Omental fat pad (tissue), 3 donors: ENCODE measurements at regions not wholly inside any gene's neighbourhood (a gene's known extent, or its start where the extent isn't known, plus 50 kb on each side); places are given as distances from the start of the nearest gene placed in this dataset.

Experiments used
- ATAC-seq: fragments of 150-250 bp; one replicate; pipeline ENCODE4 v1.9.1; 2016; ENCODE audit warnings: mild to moderate bottlenecking, moderate library complexity; ENCODE audit not compliant: low FRiP score
- DNase-seq: peaks from one replicate; pipeline ENCODE4 v3.0.0-alpha.2; 2019; ENCODE audit warnings: low spot score
- CTCF ChIP-seq, 3 donors: fragments of 450-650 bp; IDR thresholded peaks; one replicate each; pipeline ENCODE4 v1.5.1; 2016 to 2017; ENCODE audit warnings: antibody characterized with exemption in 3 of 3, mild to moderate bottlenecking in 3 of 3, moderate library complexity in 2 of 3

GRCh38 chr2:129730979-129731378 lies 248.5 kb upstream of the RAB6C start:
- no peak for DNase-seq
- TF ChIP-seq CTCF (IDR thresholded peaks at IDR 0.05) = no peak
- ATAC-seq = no peak

GRCh38 chr2:129731907-129732629 lies 247.4 kb upstream of the RAB6C start:
- no peak for ATAC-seq

GRCh38 chr2:129732630-129733026 lies 246.8 kb upstream of the RAB6C start:
- TF ChIP-seq CTCF (IDR thresholded peaks at IDR 0.05) = no peak
- DNase-seq = no peak

More at GRCh38 chr2:129731907-129732629, 247.4 kb upstream of the RAB6C start:
- DNase-seq = no peak
- no peak for TF ChIP-seq CTCF (IDR thresholded peaks at IDR 0.05)

GRCh38 chr2:129733041-129733440 lies 246.4 kb upstream of the RAB6C start:
- TF ChIP-seq CTCF (IDR thresholded peaks at IDR 0.05) = no peak
- no peak for ATAC-seq

More at GRCh38 chr2:129732630-129733026, 246.8 kb upstream of the RAB6C start:
- ATAC-seq = no peak

GRCh38 chr2:129733579-129733978 lies 245.9 kb upstream of the RAB6C start:
- no peak for DNase-seq
- no peak for TF ChIP-seq CTCF (IDR thresholded peaks at IDR 0.05)

More at GRCh38 chr2:129733041-129733440, 246.4 kb upstream of the RAB6C start:
- no peak for DNase-seq

GRCh38 chr2:129734343-129735034 lies 245.0 kb upstream of the RAB6C start:
- no peak for ATAC-seq
- no peak for TF ChIP-seq CTCF (IDR thresholded peaks at IDR 0.05)
- DNase-seq = no peak

More at GRCh38 chr2:129733579-129733978, 245.9 kb upstream of the RAB6C start:
- ATAC-seq = no peak
